CD14-positive monocyte (primary cell): ENCODE measurements at regions not wholly inside any gene's neighbourhood (a gene's known extent, or its start where the extent isn't known, plus 50 kb on each side); places are given as distances from the start of the nearest gene placed in this dataset.

Source experiments
- DNase-seq, 3 donors: peaks; one replicate each; pipeline ENCODE4 v3.0.0-alpha.2; 2011 to 2022
- H2AFZ ChIP-seq: 2 replicates; pipeline ENCODE4 v1.6.0; 2012; ENCODE audit warnings: mild to moderate bottlenecking, low read depth, low read length, inconsistent platforms; ENCODE audit not compliant: insufficient read depth, poor library complexity, severe bottlenecking
- H3K27ac ChIP-seq, 2 donors: 1 replicate in 1 of 2; 2 replicates in 1 of 2; pipeline ENCODE4 v1.5.1; 2012 to 2013; ENCODE audit warnings: low read length in 2 of 2, control low read depth in 1 of 2, inconsistent platforms in 1 of 2, low read depth in 1 of 2, mild to moderate bottlenecking in 1 of 2
- H3K27me3 ChIP-seq, 2 donors: one replicate each; pipeline versions ENCODE4 v1.6.0 to v1.6.1; 2011 to 2013; ENCODE audit warnings: low read length in 2 of 2; ENCODE audit not compliant: control insufficient read depth in 2 of 2, insufficient read depth in 2 of 2
- H3K36me3 ChIP-seq, 2 donors: replicated peaks in 1 of 2; 1 replicate in 1 of 2; 2 replicates in 1 of 2; pipeline versions ENCODE4 v1.5.1 to v1.6.1; 2012 to 2013; ENCODE audit warnings: low read length in 2 of 2, control low read depth in 1 of 2, inconsistent platforms in 1 of 2, mild to moderate bottlenecking in 1 of 2; ENCODE audit not compliant: insufficient read depth in 2 of 2, control insufficient read depth in 1 of 2
- H3K4me1 ChIP-seq, 2 donors: 1 replicate in 1 of 2; 2 replicates in 1 of 2; pipeline versions ENCODE4 v1.5.1 to v1.6.1; 2012 to 2013; ENCODE audit warnings: low read length in 2 of 2, control low read depth in 1 of 2, inconsistent platforms in 1 of 2, mild to moderate bottlenecking in 1 of 2, moderate library complexity in 1 of 2; ENCODE audit not compliant: insufficient read depth in 2 of 2, control insufficient read depth in 1 of 2
- H3K4me2 ChIP-seq: replicated peaks from 2 replicates; pipeline ENCODE3; 2012; ENCODE audit warnings: low read length, moderate library complexity, mild to moderate bottlenecking; ENCODE audit not compliant: poor library complexity, severe bottlenecking; ENCODE audit errors: extremely low read depth
- H3K4me3 ChIP-seq, 3 experiments: fragments of 200-600 bp in 1 of 3; sonication (generic) in 1 of 3; replicated peaks in 1 of 3; 1 replicate in 2 of 3; 2 replicates in 1 of 3; pipeline ENCODE4 v1.5.1; 2011 to 2013; ENCODE audit warnings: low read length in 3 of 3, mild to moderate bottlenecking in 3 of 3, control low read depth in 2 of 3, low read depth in 2 of 3, inconsistent platforms in 1 of 3, moderate library complexity in 1 of 3
- H3K79me2 ChIP-seq: 2 replicates; pipeline ENCODE4 v1.6.0; 2012; ENCODE audit warnings: mild to moderate bottlenecking, control low read depth, inconsistent platforms, low read length, moderate library complexity; ENCODE audit not compliant: insufficient read depth
- H3K9ac ChIP-seq: 2 replicates; pipeline ENCODE4 v1.6.0; 2017; ENCODE audit warnings: low read length, mild to moderate bottlenecking; ENCODE audit not compliant: insufficient read depth, poor library complexity, severe bottlenecking
- H3K9me3 ChIP-seq, 2 donors: replicated peaks in 1 of 2; 1 replicate in 1 of 2; 2 replicates in 1 of 2; pipeline versions ENCODE4 v1.5.1 to v1.6.1; 2012 to 2013; ENCODE audit warnings: low read length in 2 of 2, control low read depth in 1 of 2; ENCODE audit not compliant: control insufficient read depth in 1 of 2, insufficient read depth in 1 of 2
- H4K20me1 ChIP-seq: 2 replicates; pipeline ENCODE4 v1.6.0; 2012; ENCODE audit warnings: mild to moderate bottlenecking, low read length, control low read depth, moderate library complexity; ENCODE audit not compliant: insufficient read depth
- H3K27ac Mint-ChIP-seq, 7 donors: one replicate each; pipeline ENCODE4 v1.8.0; 2020; ENCODE audit warnings: mild to moderate bottlenecking in 7 of 7, mixed read lengths in 7 of 7, moderate library complexity in 6 of 7, inconsistent platforms in 2 of 7
- H3K27me3 Mint-ChIP-seq, 3 donors: one replicate each; pipeline ENCODE4 v1.8.0; 2021 to 2022; ENCODE audit warnings: low read depth in 3 of 3, mild to moderate bottlenecking in 3 of 3, mixed read lengths in 3 of 3, moderate library complexity in 3 of 3, inconsistent platforms in 1 of 3
- H3K36me3 Mint-ChIP-seq, 2 donors: one replicate each; pipeline ENCODE4 v1.8.0; 2020; ENCODE audit warnings: mixed read lengths in 2 of 2, inconsistent platforms in 1 of 2, mild to moderate bottlenecking in 1 of 2
- H3K4me1 Mint-ChIP-seq: one replicate; pipeline ENCODE4 v1.8.0; 2020; ENCODE audit warnings: mild to moderate bottlenecking, mixed read lengths
- H3K4me3 Mint-ChIP-seq, 2 donors: one replicate each; pipeline ENCODE4 v1.8.0; 2020; ENCODE audit warnings: mild to moderate bottlenecking in 2 of 2, mixed read lengths in 2 of 2, moderate library complexity in 1 of 2
- H3K9me3 Mint-ChIP-seq, 7 donors: one replicate each; pipeline ENCODE4 v1.8.0; 2020 to 2022; ENCODE audit warnings: mixed read lengths in 7 of 7, mild to moderate bottlenecking in 6 of 7, moderate library complexity in 6 of 7, inconsistent platforms in 2 of 7
- CTCF ChIP-seq: fragments of 200-600 bp; IDR thresholded peaks from one replicate; pipeline ENCODE4 v1.8.0; 2022; ENCODE audit warnings: antibody characterized with exemption, mild to moderate bottlenecking
- WGBS: methylation state at CpG from one replicate; pipeline ENCODE4 v1.1.5; 2013; ENCODE audit warnings: missing lambda C conversion rate; ENCODE audit not compliant: insufficient coverage; 5-methylcytosine and 5-hydroxymethylcytosine counted together
- intact Hi-C, 2 donors: fragments of 100-400 bp; cut with micrococcal nuclease; formaldehyde crosslinking; loops; one replicate each; pipeline versions ENCODE4 v1.15.0 to v1.15.1; 2023

DNA sequence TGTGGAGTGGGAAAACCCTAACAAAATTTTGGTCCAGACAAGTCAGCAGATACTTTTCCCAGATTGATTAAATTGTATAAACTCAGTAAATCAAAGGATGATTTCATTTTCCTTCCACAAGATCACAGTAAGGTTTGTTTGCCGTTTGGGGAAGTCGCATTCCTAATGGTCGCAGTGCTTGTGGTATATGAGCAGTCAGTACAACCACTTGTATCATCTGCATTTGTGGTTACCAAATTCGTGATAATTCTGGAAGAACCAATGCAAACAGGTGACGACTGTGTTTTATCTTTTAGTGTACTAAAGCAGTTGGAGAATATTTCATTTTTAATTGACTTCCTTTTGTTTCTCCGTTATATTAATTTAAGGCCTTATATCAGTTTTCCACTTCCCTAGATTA, 100.0 kb upstream of the CNTN6 start:
- H4K20me1 ChIP-seq: no peaks in the 10 kb centered on the region
- H3K27ac ChIP-seq: no peak overlapping the region
- no peaks in the 10 kb centered on the region for H3K36me3 ChIP-seq
- no CpG with 5 or more reads among the region's 6 CpGs for WGBS
- H3K4me1 ChIP-seq: no peaks in the 10 kb centered on the region
- Mint-ChIP-seq H3K27ac (no peak overlapping the region), H3K4me3 (no peak overlapping the region), H3K9me3 (peaks cover 2 to 11% (median 5%) of the 10 kb centered on the region in 7 donors), H3K36me3 (no peaks in the 10 kb centered on the region), H3K27me3 (no peaks in the 10 kb centered on the region), H3K4me1 (no peaks in the 10 kb centered on the region)
- no peak overlapping the region for H3K4me3 ChIP-seq
- intact Hi-C loops: no loop called here
- TF ChIP-seq CTCF: no peak
- H3K79me2 ChIP-seq: no peaks in the 10 kb centered on the region
- peaks cover 0 to 5% of the 10 kb centered on the region in 2 donors for H3K9me3 ChIP-seq
- no peak overlapping the region for H3K4me2 ChIP-seq
- no peaks in the 10 kb centered on the region for H3K27me3 ChIP-seq
- no peak for DNase-seq
- no peak overlapping the region for H2AFZ ChIP-seq
- no peak overlapping the region for H3K9ac ChIP-seq

- intact Hi-C loops: no loop called here
- H3K27me3 Mint-ChIP-seq: no peaks in the 10 kb centered on the region
- H3K27ac Mint-ChIP-seq: no peak overlapping the region
- peaks cover 0 to 7% (median 4%) of the 10 kb centered on the region in 7 donors for H3K9me3 Mint-ChIP-seq
- H3K4me1 Mint-ChIP-seq: no peaks in the 10 kb centered on the region
- Histone ChIP-seq H3K27me3 (no peaks in the 10 kb centered on the region), H3K79me2 (no peaks in the 10 kb centered on the region), H3K9ac (no peak overlapping the region), H3K27ac (no peak overlapping the region), H3K4me3 (no peak overlapping the region), H3K36me3 (no peaks in the 10 kb centered on the region), H3K9me3 (peaks cover 5 to 7% of the 10 kb centered on the region in 2 donors), H4K20me1 (no peaks in the 10 kb centered on the region), H3K4me1 (no peaks in the 10 kb centered on the region), H3K4me2 (no peak overlapping the region), H2AFZ (no peak overlapping the region)
- no peak overlapping the region for H3K4me3 Mint-ChIP-seq
- no peak for DNase-seq
- H3K36me3 Mint-ChIP-seq: no peaks in the 10 kb centered on the region
- no CpG with 5 or more reads among the region's 1 CpG for WGBS
- TF ChIP-seq CTCF: no peak
Observed at GRCh38 chr3:1002010-1002409, 90.8 kb upstream of the CNTN6 start.
